ENCODE measurements at regions not wholly inside any gene's neighbourhood (a gene's known extent, or its start where the extent isn't known, plus 50 kb on each side); places are given as distances from the start of the nearest gene placed in this dataset.

- no peaks in the 10 kb centered on the region for H4K20me1 ChIP-seq (replicated peaks in 1 of 2; ENCODE audit: control insufficient read depth in 1 of 2, insufficient read depth in 2 of 2, low read length in 2 of 2)
- H3K4me1 ChIP-seq (replicated peaks in 1 of 4; ENCODE audit: control insufficient read depth in 3 of 4, insufficient read depth in 4 of 4, low read length in 3 of 4), result peaks cover 2 to 8% (median 4%) of the 10 kb centered on the region in 4 experiments; a peak in 4 of 7 replicates
- no peak overlapping the region for H3K23ac ChIP-seq (ENCODE audit: insufficient read length)
- no peak overlapping the region for H3K4me3 ChIP-seq (ENCODE audit: extremely low read depth in 1 of 4, insufficient read depth in 2 of 4, low read depth in 3 of 4, low read length in 4 of 4)
- ChIA-PET POLR2A (ENCODE audit: partially characterized antibody) (no interaction called here), CTCF (ENCODE audit: partially characterized antibody) (interaction anchor here (1.3 to 1.6 kb wide), 2 partner anchors 16 to 21 kb away, joined by 3 to 4 read pairs; no protein-coding TSS in a partner anchor)
- no peak overlapping the region for H2AFZ ChIP-seq (ENCODE audit: low read length)
- no peaks in the 10 kb centered on the region for H3K23me2 ChIP-seq (ENCODE audit: low read depth, low read length)
- FAIRE-seq (no peak), DNase-seq (ENCODE audit: low read depth in 1 of 2, low spot score in 2 of 2) (no peak)
- H3K4ac ChIP-seq (replicated peaks; ENCODE audit: insufficient read length, low read depth, low read length), result no peak overlapping the region
- no peak overlapping the region for H3K27ac ChIP-seq (ENCODE audit: low read depth, low read length)
- H3K36me3 ChIP-seq (ENCODE audit: control insufficient read depth in 2 of 4, insufficient read depth in 4 of 4, low read length in 3 of 4), result peaks cover 0 to 3% (median 0%) of the 10 kb centered on the region in 4 experiments; a peak in 3 of 8 replicates
- H4K5ac ChIP-seq (ENCODE audit: insufficient read length, low read depth, low read length), result no peak overlapping the region
- no peaks in the 10 kb centered on the region for H3K79me1 ChIP-seq (ENCODE audit: low read depth, low read length)
- H3K79me2 ChIP-seq (ENCODE audit: control insufficient read depth in 1 of 2, insufficient read depth in 2 of 2, low read length in 2 of 2), result no peaks in the 10 kb centered on the region
- no peak overlapping the region for H3K56ac ChIP-seq (replicated peaks; ENCODE audit: insufficient read length, low read depth, low read length)
- no peak overlapping the region for H2BK120ac ChIP-seq (replicated peaks; ENCODE audit: low read depth, low read length)
- H3K9ac ChIP-seq (replicated peaks in 1 of 4; ENCODE audit: extremely low read depth in 1 of 4, low read depth in 3 of 4, low read length in 3 of 4), result no peak overlapping the region
- H3K4me2 ChIP-seq (ENCODE audit: insufficient read depth in 1 of 2, low read depth in 2 of 2, low read length in 2 of 2), result no peak overlapping the region
- no peak overlapping the region for H4K91ac ChIP-seq (replicated peaks; ENCODE audit: insufficient read length, low read length)
- no peak overlapping the region for H3K14ac ChIP-seq (ENCODE audit: insufficient read length)
- H4K8ac ChIP-seq (ENCODE audit: extremely low read depth, insufficient read depth, low read length), result no peak overlapping the region
- H2AK5ac ChIP-seq (ENCODE audit: low read depth, low read length), result no peak overlapping the region
- no peak overlapping the region for H2BK15ac ChIP-seq (ENCODE audit: low read length)
- H3K9me3 ChIP-seq (ENCODE audit: insufficient read depth in 2 of 2, low read depth in 1 of 2, low read length in 1 of 2), result peaks cover 21 to 23% of the 10 kb centered on the region in 2 experiments
- H2BK5ac ChIP-seq (ENCODE audit: low read depth, low read length), result no peak overlapping the region
- no peak overlapping the region for H3K18ac ChIP-seq (ENCODE audit: extremely low read depth, low read length)
- H3K27me3 ChIP-seq (replicated peaks in 1 of 4; ENCODE audit: control insufficient read depth in 3 of 4, extremely low read depth in 1 of 4, insufficient read depth in 3 of 4, low read length in 3 of 4), result no peaks in the 10 kb centered on the region
- 0 out of 2 replicates have a peak overlapping the region, but pooled peaks have one; percentile 53 for H2BK20ac ChIP-seq (ENCODE audit: low read length)
- 93% methylated on average over 5 of the region's 5 CpGs; no CpG with 5 or more reads in 1 of the 2 experiments for WGBS, 2 experiments (ENCODE audit: extremely low coverage in 1 of 2, insufficient coverage in 1 of 2, insufficient read length in 1 of 2, insufficient replicate concordance in 2 of 2, low coverage in 1 of 2, low lambda C conversion rate in 2 of 2, missing lambda C conversion rate in 1 of 2)
- no peak overlapping the region for H2BK12ac ChIP-seq (ENCODE audit: low read depth, low read length)
- TF ChIP-seq EP300 (IDR thresholded peaks at IDR 0.05; ENCODE audit: borderline replicate concordance in 1 of 2, low read depth in 2 of 2, low read length in 2 of 2), result no peak
- TF ChIP-seq SIRT6 (IDR thresholded peaks at IDR 0.05; ENCODE audit: low read length), result no peak
- TF ChIP-seq TAF1 (IDR thresholded peaks at IDR 0.05; ENCODE audit: low read depth, low read length), result no peak
- no peak for TF ChIP-seq BCL11A (IDR thresholded peaks at IDR 0.05; ENCODE audit: low read depth in 2 of 2, low read length in 2 of 2)
- TF ChIP-seq ZNF274 (IDR thresholded peaks at IDR 0.05; ENCODE audit: borderline replicate concordance, extremely low read depth, low read length), result no peak
- TF ChIP-seq, protein P1, sequence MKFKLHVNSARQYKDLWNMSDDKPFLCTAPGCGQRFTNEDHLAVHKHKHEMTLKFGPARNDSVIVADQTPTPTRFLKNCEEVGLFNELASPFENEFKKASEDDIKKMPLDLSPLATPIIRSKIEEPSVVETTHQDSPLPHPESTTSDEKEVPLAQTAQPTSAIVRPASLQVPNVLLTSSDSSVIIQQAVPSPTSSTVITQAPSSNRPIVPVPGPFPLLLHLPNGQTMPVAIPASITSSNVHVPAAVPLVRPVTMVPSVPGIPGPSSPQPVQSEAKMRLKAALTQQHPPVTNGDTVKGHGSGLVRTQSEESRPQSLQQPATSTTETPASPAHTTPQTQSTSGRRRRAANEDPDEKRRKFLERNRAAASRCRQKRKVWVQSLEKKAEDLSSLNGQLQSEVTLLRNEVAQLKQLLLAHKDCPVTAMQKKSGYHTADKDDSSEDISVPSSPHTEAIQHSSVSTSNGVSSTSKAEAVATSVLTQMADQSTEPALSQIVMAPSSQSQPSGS (IDR thresholded peaks at IDR 0.05; ENCODE audit: low read length), result no peak
- no peak for TF ChIP-seq BACH1 (IDR thresholded peaks at IDR 0.05; ENCODE audit: low read length)
- TF ChIP-seq KDM5A (IDR thresholded peaks at IDR 0.05; ENCODE audit: low read length), result no peak
- no peak for TF ChIP-seq RBBP5 (IDR thresholded peaks at IDR 0.05; ENCODE audit: borderline replicate concordance, low read depth, low read length)
- TF ChIP-seq SP1 (IDR thresholded peaks at IDR 0.05; ENCODE audit: low read depth, low read length), result no peak
- TF ChIP-seq POLR2A (IDR thresholded peaks at IDR 0.05; ENCODE audit: control extremely low read depth in 1 of 2, low read depth in 2 of 2, low read length in 2 of 2), result no peak
- TF ChIP-seq TBP (IDR thresholded peaks at IDR 0.05; ENCODE audit: low read depth, low read length), result no peak
- TF ChIP-seq MAX (IDR thresholded peaks at IDR 0.05), result no peak
- no peak for TF ChIP-seq NRF1 (IDR thresholded peaks at IDR 0.05; ENCODE audit: low read depth, low read length)
These were observed 52.2 kb upstream of the VTCN1 start for GRCh38 chr1:117262976-117263375.
